ENCODE measurements at regions not wholly inside any gene's neighbourhood (a gene's known extent, or its start where the extent isn't known, plus 50 kb on each side); places are given as distances from the start of the nearest gene placed in this dataset.
A peak's percentile ranks its signal among the peaks of the same experiment; 100 is the strongest.
"Not testable (repeated sequence)": the region's sequence is repeated elsewhere in the genome, so short reads cannot be mapped to it uniquely, and the experiment has no call there.

- DNase-seq (ENCODE audit: low read depth in 3 of 3), result not testable (repeated sequence)
Measured at GRCh38 chr1:149700220-149700619, 82.3 kb upstream of the FCGR1A start.

GRCh38 chr1:149700677-149701567, 81.6 kb upstream of the FCGR1A start:
- DNase-seq (ENCODE audit: low read depth in 3 of 3), result not testable (repeated sequence)

GRCh38 chr1:149708192-149708853, 74.2 kb upstream of the FCGR1A start:
- peak; percentile 22 to 64 (median 53) for DNase-seq (ENCODE audit: low read depth in 3 of 3)

GRCh38 chr1:149711651-149712050, 70.8 kb upstream of the FCGR1A start:
- DNase-seq (ENCODE audit: low read depth in 3 of 3), result not testable (repeated sequence)

GRCh38 chr1:149712154-149712927, 70.2 kb upstream of the FCGR1A start:
- peak in 2 of 3 experiments; percentile 41 to 50 for DNase-seq (ENCODE audit: low read depth in 3 of 3)

GRCh38 chr1:149713513-149713912, 69.0 kb upstream of the FCGR1A start:
- DNase-seq (ENCODE audit: low read depth in 3 of 3), result not testable (repeated sequence)

- DNase-seq (ENCODE audit: low read depth in 3 of 3), result not testable (repeated sequence)
Measured at GRCh38 chr1:149713952-149714351, 68.5 kb upstream of the FCGR1A start.

- not testable (repeated sequence) for DNase-seq (ENCODE audit: low read depth in 3 of 3)
Measured at GRCh38 chr1:149724618-149725302, 57.7 kb upstream of the FCGR1A start.

GRCh38 chr1:149726688-149727087, 55.8 kb upstream of the FCGR1A start:
- DNase-seq (ENCODE audit: low read depth in 3 of 3), result not testable (repeated sequence)

GRCh38 chr1:149728598-149728997, 53.9 kb upstream of the FCGR1A start:
- DNase-seq (ENCODE audit: low read depth in 3 of 3), result not testable (repeated sequence)
